Gastrocnemius medialis (tissue), 4 donors: ENCODE measurements at regions not wholly inside any gene's neighbourhood (a gene's known extent, or its start where the extent isn't known, plus 50 kb on each side); places are given as distances from the start of the nearest gene placed in this dataset.

ENCODE experiments used
- ATAC-seq, 2 donors: fragments of 150-250 bp; one replicate each; pipeline ENCODE4 v1.9.1; 2016
- DNase-seq, 2 donors: peaks; one replicate each; pipeline ENCODE4 v3.0.0-alpha.2; 2019
- H3K27ac ChIP-seq, 4 donors: fragments of 200-600 bp; sonication (generic); 1 replicate in 1 of 4; 2 replicates in 3 of 4; pipeline ENCODE4 v1.5.1; 2016 to 2018; ENCODE audit warnings: mild to moderate bottlenecking in 2 of 4, moderate library complexity in 1 of 4
- H3K27me3 ChIP-seq, 3 donors: fragments of 200-600 bp; sonication (generic) in 2 of 3; 1 replicate in 1 of 3; 2 replicates in 2 of 3; pipeline versions ENCODE4 v1.5.1 to v1.6.0; 2016 to 2019; ENCODE audit warnings: mild to moderate bottlenecking in 1 of 3, moderate library complexity in 1 of 3
- H3K36me3 ChIP-seq, 2 donors: fragments of 200-600 bp; sonication (generic) in 1 of 2; one replicate each; pipeline ENCODE4 v1.5.1; 2017 to 2018
- H3K4me1 ChIP-seq, 2 donors: fragments of 200-600 bp; sonication (generic) in 1 of 2; one replicate each; pipeline ENCODE4 v1.5.1; 2016 to 2017; ENCODE audit warnings: mild to moderate bottlenecking in 2 of 2
- H3K4me3 ChIP-seq, 4 donors: fragments of 200-600 bp; sonication (generic) in 3 of 4; 1 replicate in 1 of 4; 2 replicates in 3 of 4; pipeline ENCODE4 v1.5.1; 2016 to 2019; ENCODE audit warnings: mild to moderate bottlenecking in 2 of 4
- H3K9me3 ChIP-seq, 3 donors: fragments of 200-600 bp; sonication (generic) in 2 of 3; 1 replicate in 1 of 3; 2 replicates in 2 of 3; pipeline ENCODE4 v1.5.1; 2016 to 2019
- POLR2A ChIP-seq, 2 donors: fragments of 450-650 bp; IDR thresholded peaks; one replicate each; pipeline ENCODE4 v1.6.1; 2017; ENCODE audit warnings: antibody characterized with exemption in 2 of 2, mild to moderate bottlenecking in 2 of 2, moderate library complexity in 2 of 2
- in situ Hi-C, 4 donors: fragments of 200-750 bp; cut with MboI; loops; one replicate each; pipeline versions ENCODE4 v1.15.0 to v1.8.0; 2017; ENCODE audit warnings: low sequenced_read_pairs in 4 of 4
- intact Hi-C: fragments of 100-400 bp; cut with DNase I; formaldehyde crosslinking; loops from one replicate; pipeline ENCODE4 v1.15.1; 2023; ENCODE audit warnings: low total_unique reads
- TF ChIP-seq, protein P1 (sequence below), 5 experiments: fragments of 450-650 bp in 3 of 5; fragments of 200-600 bp in 2 of 5; sonication (generic) in 2 of 5; IDR thresholded peaks in 4 of 5; conservative IDR thresholded peaks in 1 of 5; 1 replicate in 4 of 5; 2 replicates in 1 of 5; pipeline ENCODE4 v1.5.1; 2016 to 2019; ENCODE audit warnings: antibody characterized with exemption in 5 of 5, mild to moderate bottlenecking in 3 of 5, moderate library complexity in 3 of 5

DNA sequence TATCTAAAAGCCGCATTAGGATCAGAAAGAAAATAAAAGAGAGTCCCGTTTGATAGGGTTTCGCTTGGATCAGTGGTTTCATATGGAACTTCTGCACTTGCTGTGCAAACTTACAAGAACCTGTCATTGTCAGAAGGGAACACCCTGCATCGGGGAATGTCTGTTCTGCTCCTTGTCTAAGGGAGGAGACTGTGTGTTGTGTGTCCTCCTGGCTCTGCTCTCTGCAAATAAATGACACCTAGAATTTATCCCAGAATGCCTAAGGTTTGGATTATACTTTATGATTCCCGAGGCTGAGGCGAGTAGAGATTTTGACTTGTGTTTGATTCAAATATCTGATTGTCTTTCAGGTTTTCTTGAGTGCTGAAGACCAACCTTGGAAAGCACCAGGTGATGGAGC, 785.1 kb downstream of the GALR1 start:
- Histone ChIP-seq H3K36me3 (no peaks in the 10 kb centered on the region), H3K9me3 (no peaks in the 10 kb centered on the region), H3K27me3 (no peaks in the 10 kb centered on the region), H3K4me1 (no peaks in the 10 kb centered on the region), H3K4me3 (no peak overlapping the region), H3K27ac (no peak overlapping the region)
- TF ChIP-seq POLR2A (IDR thresholded peaks at IDR 0.05) = no peak
- TF ChIP-seq, protein P1, sequence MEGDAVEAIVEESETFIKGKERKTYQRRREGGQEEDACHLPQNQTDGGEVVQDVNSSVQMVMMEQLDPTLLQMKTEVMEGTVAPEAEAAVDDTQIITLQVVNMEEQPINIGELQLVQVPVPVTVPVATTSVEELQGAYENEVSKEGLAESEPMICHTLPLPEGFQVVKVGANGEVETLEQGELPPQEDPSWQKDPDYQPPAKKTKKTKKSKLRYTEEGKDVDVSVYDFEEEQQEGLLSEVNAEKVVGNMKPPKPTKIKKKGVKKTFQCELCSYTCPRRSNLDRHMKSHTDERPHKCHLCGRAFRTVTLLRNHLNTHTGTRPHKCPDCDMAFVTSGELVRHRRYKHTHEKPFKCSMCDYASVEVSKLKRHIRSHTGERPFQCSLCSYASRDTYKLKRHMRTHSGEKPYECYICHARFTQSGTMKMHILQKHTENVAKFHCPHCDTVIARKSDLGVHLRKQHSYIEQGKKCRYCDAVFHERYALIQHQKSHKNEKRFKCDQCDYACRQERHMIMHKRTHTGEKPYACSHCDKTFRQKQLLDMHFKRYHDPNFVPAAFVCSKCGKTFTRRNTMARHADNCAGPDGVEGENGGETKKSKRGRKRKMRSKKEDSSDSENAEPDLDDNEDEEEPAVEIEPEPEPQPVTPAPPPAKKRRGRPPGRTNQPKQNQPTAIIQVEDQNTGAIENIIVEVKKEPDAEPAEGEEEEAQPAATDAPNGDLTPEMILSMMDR (IDR thresholded peaks at IDR 0.05 in 4 of 5, conservative IDR thresholded peaks at IDR 0.05 in 1 of 5) = no peak
- intact Hi-C loops = no loop called here
- DNase-seq = no peak
- in situ Hi-C loops = loop anchor here in 1 of 4 donors (25.0 kb wide), 1 partner anchor 103 kb away; no protein-coding TSS in a partner anchor
- ATAC-seq = no peak

DNA sequence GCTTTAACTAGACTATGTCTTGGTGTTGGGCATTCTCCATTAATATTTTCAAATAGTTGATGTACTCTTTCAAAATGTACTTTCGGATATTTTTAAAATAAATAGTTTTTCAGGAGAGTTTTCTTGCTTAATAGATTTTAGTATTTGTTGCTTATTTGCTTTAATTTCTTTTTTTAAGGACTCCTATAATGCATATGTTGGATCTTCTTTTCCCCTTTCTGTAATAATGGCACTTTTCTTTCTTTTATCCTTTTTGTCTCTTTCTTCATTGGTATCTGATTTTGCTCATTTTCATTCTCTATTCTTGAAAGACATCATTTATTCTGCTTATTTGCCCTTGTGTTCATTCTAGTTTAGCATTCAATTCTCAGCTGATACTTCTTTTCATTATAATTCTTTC, 791.6 kb downstream of the GALR1 start:
- Histone ChIP-seq H3K27me3 (no peaks in the 10 kb centered on the region), H3K9me3 (peaks cover 0 to 9% (median 4%) of the 10 kb centered on the region in 3 donors), H3K27ac (no peak overlapping the region), H3K4me1 (no peaks in the 10 kb centered on the region), H3K4me3 (no peak overlapping the region), H3K36me3 (no peaks in the 10 kb centered on the region)
- in situ Hi-C loops (loop anchor here in 1 of 4 donors (25.0 kb wide), 1 partner anchor 96 kb away; no protein-coding TSS in a partner anchor), intact Hi-C loops (no loop called here)
- ATAC-seq (no peak), DNase-seq (no peak)
- TF ChIP-seq, protein P1 (IDR thresholded peaks at IDR 0.05 in 4 of 5, conservative IDR thresholded peaks at IDR 0.05 in 1 of 5) = no peak
- no peak for TF ChIP-seq POLR2A (IDR thresholded peaks at IDR 0.05)

DNA sequence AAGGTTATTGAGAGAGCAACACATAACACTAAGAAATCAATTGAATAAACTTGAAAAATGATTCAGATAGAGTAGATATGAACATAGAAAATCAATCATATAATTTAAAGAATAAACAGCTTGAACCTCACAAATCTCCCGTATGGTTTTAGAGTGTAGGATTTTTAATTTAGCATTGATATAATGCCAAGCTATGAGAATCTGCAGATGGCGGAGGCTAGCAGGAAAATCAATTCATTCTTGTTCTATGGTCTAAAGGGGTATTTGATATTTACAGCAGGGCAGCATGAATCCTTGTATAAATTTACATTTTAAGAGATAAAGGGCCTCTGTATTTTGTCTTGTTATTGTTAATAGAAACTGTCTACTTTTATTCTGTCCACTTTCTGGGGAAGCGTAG, 797.0 kb downstream of the GALR1 start:
- Histone ChIP-seq H3K4me1 (no peaks in the 10 kb centered on the region), H3K4me3 (no peak overlapping the region), H3K9me3 (no peaks in the 10 kb centered on the region), H3K27me3 (no peaks in the 10 kb centered on the region), H3K36me3 (no peaks in the 10 kb centered on the region), H3K27ac (no peak overlapping the region)
- DNase-seq (no peak), ATAC-seq (no peak)
- intact Hi-C loops = no loop called here
- TF ChIP-seq, protein P1 (IDR thresholded peaks at IDR 0.05 in 4 of 5, conservative IDR thresholded peaks at IDR 0.05 in 1 of 5) = no peak
- no peak for TF ChIP-seq POLR2A (IDR thresholded peaks at IDR 0.05)
- in situ Hi-C loops = loop anchor here in 1 of 4 donors (25.0 kb wide), 1 partner anchor 91 kb away; no protein-coding TSS in a partner anchor

DNA sequence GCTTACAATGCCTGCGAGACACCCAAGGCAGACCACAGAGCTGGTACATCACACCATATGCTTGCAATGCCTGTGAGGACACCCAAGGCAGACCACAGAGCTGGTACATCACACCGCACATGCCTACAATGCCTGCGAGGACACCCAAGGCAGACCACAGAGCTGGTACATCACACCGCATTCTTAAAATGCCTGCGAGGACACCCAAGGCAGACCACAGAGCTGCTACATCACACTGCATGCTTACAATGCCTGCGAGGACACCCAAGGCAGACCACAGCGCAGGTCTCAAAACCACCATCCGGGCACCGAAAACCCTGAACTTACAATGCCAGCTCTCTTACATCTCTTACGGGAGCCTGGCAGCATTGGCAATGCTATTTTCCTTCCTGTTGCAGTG, 799.6 kb downstream of the GALR1 start:
- intact Hi-C loops = no loop called here

More for the DNA sequence above, 799.6 kb downstream of the GALR1 start:
- Histone ChIP-seq H3K27ac (no peak overlapping the region), H3K4me1 (no peaks in the 10 kb centered on the region), H3K4me3 (no peak overlapping the region), H3K9me3 (no peaks in the 10 kb centered on the region), H3K27me3 (no peaks in the 10 kb centered on the region), H3K36me3 (no peaks in the 10 kb centered on the region)
- TF ChIP-seq POLR2A (IDR thresholded peaks at IDR 0.05) = no peak
- TF ChIP-seq, protein P1 (IDR thresholded peaks at IDR 0.05 in 4 of 5, conservative IDR thresholded peaks at IDR 0.05 in 1 of 5) = no peak
- ATAC-seq (no peak), DNase-seq (no peak)
- in situ Hi-C loops = loop anchor here in 1 of 4 donors (25.0 kb wide), 1 partner anchor 88 kb away; no protein-coding TSS in a partner anchor
